ENCODE measurements at regions not wholly inside any gene's neighbourhood (a gene's known extent, or its start where the extent isn't known, plus 50 kb on each side); places are given as distances from the start of the nearest gene placed in this dataset.

DNA sequence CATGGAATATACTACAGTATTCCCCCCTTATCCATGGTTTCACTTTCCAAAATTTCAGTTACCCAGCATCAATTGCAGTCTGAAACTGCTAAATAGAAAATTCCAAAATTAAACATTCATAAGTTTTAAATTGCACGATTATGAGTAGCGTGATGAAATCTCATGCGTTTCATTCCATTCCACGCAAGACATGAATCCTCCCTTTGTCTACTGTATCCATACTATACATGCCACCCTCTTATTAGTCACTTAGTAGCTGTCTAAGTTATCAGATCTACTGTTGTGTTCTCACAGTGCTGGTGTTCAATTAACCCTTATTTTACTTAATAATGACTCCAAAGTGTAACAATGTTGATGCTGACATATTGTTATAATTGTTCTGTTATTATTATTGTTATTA lies 261.2 kb upstream of the NDST4 start:
- no peak overlapping the region for H3K27ac ChIP-seq (ENCODE audit: insufficient read depth, low read length)
- H3K4me3 ChIP-seq (replicated peaks in 1 of 4; ENCODE audit: control extremely low read depth in 1 of 4, insufficient read depth in 1 of 4, low read depth in 3 of 4, low read length in 4 of 4), result no peak overlapping the region
- no peak for TF ChIP-seq EZH2 (IDR thresholded peaks at IDR 0.05; ENCODE audit: low read length, missing control alignments)
- TF ChIP-seq, protein P1, sequence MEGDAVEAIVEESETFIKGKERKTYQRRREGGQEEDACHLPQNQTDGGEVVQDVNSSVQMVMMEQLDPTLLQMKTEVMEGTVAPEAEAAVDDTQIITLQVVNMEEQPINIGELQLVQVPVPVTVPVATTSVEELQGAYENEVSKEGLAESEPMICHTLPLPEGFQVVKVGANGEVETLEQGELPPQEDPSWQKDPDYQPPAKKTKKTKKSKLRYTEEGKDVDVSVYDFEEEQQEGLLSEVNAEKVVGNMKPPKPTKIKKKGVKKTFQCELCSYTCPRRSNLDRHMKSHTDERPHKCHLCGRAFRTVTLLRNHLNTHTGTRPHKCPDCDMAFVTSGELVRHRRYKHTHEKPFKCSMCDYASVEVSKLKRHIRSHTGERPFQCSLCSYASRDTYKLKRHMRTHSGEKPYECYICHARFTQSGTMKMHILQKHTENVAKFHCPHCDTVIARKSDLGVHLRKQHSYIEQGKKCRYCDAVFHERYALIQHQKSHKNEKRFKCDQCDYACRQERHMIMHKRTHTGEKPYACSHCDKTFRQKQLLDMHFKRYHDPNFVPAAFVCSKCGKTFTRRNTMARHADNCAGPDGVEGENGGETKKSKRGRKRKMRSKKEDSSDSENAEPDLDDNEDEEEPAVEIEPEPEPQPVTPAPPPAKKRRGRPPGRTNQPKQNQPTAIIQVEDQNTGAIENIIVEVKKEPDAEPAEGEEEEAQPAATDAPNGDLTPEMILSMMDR (conservative IDR thresholded peaks at IDR 0.05 in 1 of 2, IDR thresholded peaks at IDR 0.05 in 1 of 2; ENCODE audit: low read depth in 1 of 2, low read length in 2 of 2), result no peak
- H3K4me1 ChIP-seq (ENCODE audit: control insufficient read depth, extremely low read depth, insufficient read depth, low read length), result no peaks in the 10 kb centered on the region
- H3K9ac ChIP-seq (ENCODE audit: insufficient read depth, low read length), result no peak overlapping the region
- no peak overlapping the region for H3K4me2 ChIP-seq (ENCODE audit: extremely low read depth, insufficient read depth, low read length)
- DNase-seq (ENCODE audit: low read depth in 2 of 2), result no peak
- no peaks in the 10 kb centered on the region for H3K27me3 ChIP-seq (ENCODE audit: control insufficient read depth, insufficient read depth, low read length)
- H3K79me2 ChIP-seq (ENCODE audit: control insufficient read depth, insufficient read depth, low read length), result no peaks in the 10 kb centered on the region
- no peaks in the 10 kb centered on the region for H3K36me3 ChIP-seq (ENCODE audit: control insufficient read depth, insufficient read depth, low read length)
- H3K9me3 ChIP-seq (ENCODE audit: control insufficient read depth, insufficient read depth, low read depth, low read length), result no peaks in the 10 kb centered on the region
- no peak overlapping the region for H2AFZ ChIP-seq (ENCODE audit: low read length)
- no peaks in the 10 kb centered on the region for H4K20me1 ChIP-seq (ENCODE audit: control insufficient read depth, extremely low read depth, insufficient read depth, low read length)

DNA sequence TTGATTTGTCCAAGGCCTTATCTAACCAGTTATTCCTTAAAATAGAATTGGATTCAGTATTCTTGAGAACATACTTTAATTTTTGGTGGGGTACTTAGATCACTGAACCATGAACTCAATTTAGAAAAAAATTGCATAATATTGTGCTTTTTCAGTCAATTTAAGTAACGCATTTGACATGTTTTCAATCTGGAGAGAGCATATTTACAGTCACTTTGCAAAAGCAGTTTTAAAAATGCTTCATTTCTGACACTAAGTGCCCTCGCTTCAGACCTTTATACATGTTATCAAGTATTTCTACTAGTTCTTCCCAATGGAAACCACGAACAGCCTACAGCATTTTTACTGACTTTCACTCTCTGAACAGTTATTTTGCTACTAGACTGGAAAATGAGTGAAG lies 257.1 kb upstream of the NDST4 start:
- Histone ChIP-seq H4K20me1 (ENCODE audit: control insufficient read depth, extremely low read depth, insufficient read depth, low read length) (no peaks in the 10 kb centered on the region), H3K27me3 (ENCODE audit: control insufficient read depth, insufficient read depth, low read length) (no peaks in the 10 kb centered on the region), H3K9ac (ENCODE audit: insufficient read depth, low read length) (no peak overlapping the region), H3K9me3 (ENCODE audit: control insufficient read depth, insufficient read depth, low read depth, low read length) (no peaks in the 10 kb centered on the region), H3K27ac (ENCODE audit: insufficient read depth, low read length) (no peak overlapping the region), H3K79me2 (ENCODE audit: control insufficient read depth, insufficient read depth, low read length) (no peaks in the 10 kb centered on the region), H3K4me3 (replicated peaks in 1 of 4; ENCODE audit: control extremely low read depth in 1 of 4, insufficient read depth in 1 of 4, low read depth in 3 of 4, low read length in 4 of 4) (no peak overlapping the region), H3K36me3 (ENCODE audit: control insufficient read depth, insufficient read depth, low read length) (no peaks in the 10 kb centered on the region), H2AFZ (ENCODE audit: low read length) (no peak overlapping the region), H3K4me1 (ENCODE audit: control insufficient read depth, extremely low read depth, insufficient read depth, low read length) (no peaks in the 10 kb centered on the region), H3K4me2 (ENCODE audit: extremely low read depth, insufficient read depth, low read length) (no peak overlapping the region)
- no peak for DNase-seq (ENCODE audit: low read depth in 2 of 2)
- TF ChIP-seq, protein P1 (conservative IDR thresholded peaks at IDR 0.05 in 1 of 2, IDR thresholded peaks at IDR 0.05 in 1 of 2; ENCODE audit: low read depth in 1 of 2, low read length in 2 of 2), result no peak
- TF ChIP-seq EZH2 (IDR thresholded peaks at IDR 0.05; ENCODE audit: low read length, missing control alignments), result no peak

DNA sequence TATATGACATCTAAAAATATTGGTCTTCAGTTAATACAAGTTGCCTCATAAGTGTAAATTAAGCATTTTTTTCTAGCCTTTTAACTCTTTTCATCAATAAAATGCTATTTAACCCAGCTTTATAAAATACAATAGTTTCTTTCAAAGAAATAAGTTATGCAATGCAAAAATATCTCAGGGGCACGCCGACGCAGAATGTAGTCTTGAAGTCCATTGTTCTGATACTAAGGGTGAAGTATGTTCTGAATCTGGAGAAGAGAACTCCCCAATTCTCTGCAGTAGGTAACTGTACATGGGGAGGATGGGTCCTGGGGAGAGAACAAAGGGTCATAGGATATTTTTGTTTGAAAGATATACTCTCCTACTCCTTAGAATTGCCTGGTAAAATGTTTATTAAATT lies 256.6 kb upstream of the NDST4 start:
- TF ChIP-seq, protein P1 (conservative IDR thresholded peaks at IDR 0.05 in 1 of 2, IDR thresholded peaks at IDR 0.05 in 1 of 2; ENCODE audit: low read depth in 1 of 2, low read length in 2 of 2), result no peak
- TF ChIP-seq EZH2 (IDR thresholded peaks at IDR 0.05; ENCODE audit: low read length, missing control alignments), result no peak
- no peaks in the 10 kb centered on the region for H4K20me1 ChIP-seq (ENCODE audit: control insufficient read depth, extremely low read depth, insufficient read depth, low read length)
- no peak for DNase-seq (ENCODE audit: low read depth in 2 of 2)
- H3K27me3 ChIP-seq (ENCODE audit: control insufficient read depth, insufficient read depth, low read length), result no peaks in the 10 kb centered on the region
- no peak overlapping the region for H3K4me3 ChIP-seq (replicated peaks in 1 of 4; ENCODE audit: control extremely low read depth in 1 of 4, insufficient read depth in 1 of 4, low read depth in 3 of 4, low read length in 4 of 4)
- H3K79me2 ChIP-seq (ENCODE audit: control insufficient read depth, insufficient read depth, low read length), result no peaks in the 10 kb centered on the region
- H3K9me3 ChIP-seq (ENCODE audit: control insufficient read depth, insufficient read depth, low read depth, low read length), result no peaks in the 10 kb centered on the region
- H3K36me3 ChIP-seq (ENCODE audit: control insufficient read depth, insufficient read depth, low read length), result no peaks in the 10 kb centered on the region
- no peaks in the 10 kb centered on the region for H3K4me1 ChIP-seq (ENCODE audit: control insufficient read depth, extremely low read depth, insufficient read depth, low read length)
- H3K27ac ChIP-seq (ENCODE audit: insufficient read depth, low read length), result no peak overlapping the region
- no peak overlapping the region for H3K4me2 ChIP-seq (ENCODE audit: extremely low read depth, insufficient read depth, low read length)
- H2AFZ ChIP-seq (ENCODE audit: low read length), result no peak overlapping the region
- no peak overlapping the region for H3K9ac ChIP-seq (ENCODE audit: insufficient read depth, low read length)
